ENCODE measurements at regions not wholly inside any gene's neighbourhood (a gene's known extent, or its start where the extent isn't known, plus 50 kb on each side); places are given as distances from the start of the nearest gene placed in this dataset.

GRCh38 chr16:52296076-52296475, 250.9 kb downstream of the TOX3 start:
- no peak for TF ChIP-seq CTCF (IDR thresholded peaks at IDR 0.05)
- no peak for TF ChIP-seq POLR2A (IDR thresholded peaks at IDR 0.05)

All from uterus (tissue), 2 donors.